RCC 7860 (cell line): ENCODE measurements at regions not wholly inside any gene's neighbourhood (a gene's known extent, or its start where the extent isn't known, plus 50 kb on each side); places are given as distances from the start of the nearest gene placed in this dataset.

ENCODE experiments used
- DNase-seq: peaks from one replicate; pipeline ENCODE4 v3.0.0-alpha.2; 2015; ENCODE audit warnings: low spot score
- FAIRE-seq: peaks from 2 replicates; lab custom pipeline; 2012; peaks lifted over from hg19 to GRCh38; lab: Jason Lieb, UNC

GRCh38 chr21:41037212-41037611, 130.7 kb upstream of the BACE2 start:
- FAIRE-seq, result no peak
- DNase-seq, result no peak

- no peak for DNase-seq
- no peak for FAIRE-seq
Measured at GRCh38 chr21:41037936-41038335, 130.0 kb upstream of the BACE2 start.

DNA sequence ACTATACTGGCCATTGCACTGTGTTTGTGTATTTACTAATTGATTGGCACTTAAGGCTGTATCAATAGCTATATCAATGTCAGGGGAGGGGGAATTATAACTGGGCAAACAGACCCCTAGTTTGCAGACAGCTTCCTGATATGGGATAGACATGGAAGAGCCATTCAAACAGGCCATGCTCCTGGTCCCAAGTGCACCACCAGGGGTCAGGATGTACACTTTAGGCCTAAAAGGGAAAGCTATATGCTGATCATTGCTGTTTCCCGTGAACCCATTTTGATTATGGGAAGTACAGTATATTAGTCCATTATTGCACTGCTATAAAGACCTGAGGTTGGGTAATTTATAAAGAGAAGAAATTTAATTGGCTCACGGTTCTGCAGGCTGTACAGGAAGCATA, 124.9 kb upstream of the BACE2 start:
- FAIRE-seq, result no peak
- DNase-seq, result no peak

GRCh38 chr21:41045534-41046268, 122.3 kb upstream of the BACE2 start:
- FAIRE-seq, result no peak
- DNase-seq, result no peak

GRCh38 chr21:41048145-41048544, 119.8 kb upstream of the BACE2 start:
- DNase-seq (no peak), FAIRE-seq (no peak)

- DNase-seq (no peak), FAIRE-seq (no peak)
Measured at GRCh38 chr21:41048623-41049022, 119.3 kb upstream of the BACE2 start.

DNA sequence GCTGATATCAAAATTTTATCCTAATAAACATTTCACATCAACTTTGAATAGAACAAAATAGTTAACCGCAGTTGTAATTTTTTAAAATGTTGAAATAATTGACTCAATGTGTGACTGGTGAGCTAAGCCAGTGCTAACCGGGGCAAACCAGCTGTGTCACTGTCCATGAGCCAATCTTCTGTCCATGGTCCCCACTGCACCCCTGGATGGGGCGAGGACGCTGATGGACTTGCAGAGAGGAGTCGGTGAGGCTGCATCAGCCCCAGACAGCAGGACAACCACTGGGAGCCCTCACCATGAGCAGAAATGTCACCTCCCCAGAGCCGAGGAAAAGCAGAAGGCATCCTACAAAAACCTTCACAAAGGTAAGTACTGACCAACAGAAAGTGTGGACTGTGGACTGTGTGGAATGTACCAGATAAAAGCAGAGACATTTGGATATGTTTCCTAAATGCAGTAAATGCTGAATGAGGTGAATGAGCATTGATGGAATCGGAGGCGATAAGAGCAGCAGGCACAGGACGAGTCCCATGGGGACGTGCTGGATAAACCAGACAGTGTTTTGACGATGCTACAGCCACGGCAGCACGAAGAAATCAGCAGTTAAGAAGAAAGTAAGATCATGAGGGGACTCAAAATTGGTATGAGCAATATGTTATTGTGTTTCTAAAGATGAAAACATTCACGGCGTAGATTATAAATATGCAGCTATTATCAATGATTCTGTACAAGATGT, 115.0 kb upstream of the BACE2 start:
- no peak for FAIRE-seq
- DNase-seq, result no peak

DNA sequence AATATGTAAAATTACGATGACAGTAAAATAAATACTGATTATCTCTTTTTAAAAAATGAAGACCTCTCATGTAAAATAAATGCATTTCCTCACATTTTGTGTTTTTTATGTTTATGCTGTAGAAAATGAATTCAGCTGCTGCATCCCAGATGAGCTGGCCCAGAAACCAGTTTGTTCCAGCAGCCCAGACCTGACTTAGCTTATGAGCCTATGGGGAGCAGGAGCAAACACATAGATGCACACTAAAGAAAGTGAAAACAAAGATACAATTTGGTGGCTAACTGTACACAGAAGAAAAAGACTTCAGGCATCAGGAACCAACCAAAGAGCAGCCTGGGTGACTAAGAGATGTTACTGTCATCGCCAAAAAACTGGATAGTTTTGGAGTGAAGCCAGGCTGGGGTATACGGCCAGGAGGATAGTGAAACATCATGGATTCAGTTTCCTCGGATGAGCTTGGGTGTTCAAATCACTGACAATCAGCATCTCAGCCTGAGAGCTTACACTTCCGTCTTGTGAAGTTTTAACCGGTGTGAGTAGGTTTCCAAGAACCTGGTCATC, 113.9 kb upstream of the BACE2 start:
- FAIRE-seq (no peak), DNase-seq (no peak)

GRCh38 chr21:41055266-41055665, 112.7 kb upstream of the BACE2 start:
- FAIRE-seq (no peak), DNase-seq (no peak)

DNA sequence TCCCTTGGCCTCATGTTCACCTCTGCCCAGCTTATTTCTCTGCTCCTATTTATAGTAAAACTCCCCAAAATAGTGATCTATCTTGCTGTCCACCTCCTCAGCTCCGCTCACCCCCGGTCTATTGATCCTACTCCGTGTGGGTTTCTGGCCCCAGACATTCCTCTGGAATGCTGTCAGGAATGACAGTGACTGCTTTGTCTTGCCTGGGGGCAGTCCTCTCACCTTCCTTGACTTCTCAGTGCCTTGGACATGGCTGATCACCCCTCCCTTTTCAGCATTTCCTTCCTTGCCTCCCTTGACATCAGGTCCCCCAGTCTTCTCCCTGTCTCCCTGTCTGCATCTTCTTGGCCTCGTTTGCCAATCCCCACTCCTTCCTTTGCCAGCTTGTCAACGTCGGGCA, 108.1 kb upstream of the BACE2 start:
- no peak for DNase-seq
- no peak for FAIRE-seq

- DNase-seq, result no peak
- FAIRE-seq, result no peak
Measured at GRCh38 chr21:41061701-41062100, 106.3 kb upstream of the BACE2 start.

DNA sequence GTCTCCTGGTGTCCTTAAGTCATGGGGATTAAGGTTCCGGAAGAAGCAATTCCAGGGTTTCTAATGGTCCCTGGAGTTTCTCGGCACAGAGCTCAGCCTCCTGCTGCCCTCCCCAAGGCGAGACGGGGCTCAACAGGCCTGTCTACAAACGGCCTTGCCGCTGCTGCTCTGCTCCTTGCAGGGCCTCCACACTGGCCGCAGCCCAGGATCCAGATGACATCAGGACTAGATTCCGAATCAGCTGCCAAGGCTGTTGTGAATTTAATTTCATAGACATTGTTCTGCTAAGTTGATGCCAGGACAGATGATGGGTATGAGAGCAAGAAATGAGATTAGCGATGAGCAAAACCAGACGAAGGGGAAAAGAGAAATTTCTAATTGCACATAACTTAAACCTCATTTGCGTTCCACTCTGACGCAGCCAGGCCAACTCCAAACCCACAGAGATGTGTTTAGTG, 103.6 kb upstream of the BACE2 start:
- FAIRE-seq (no peak), DNase-seq (no peak)

DNA sequence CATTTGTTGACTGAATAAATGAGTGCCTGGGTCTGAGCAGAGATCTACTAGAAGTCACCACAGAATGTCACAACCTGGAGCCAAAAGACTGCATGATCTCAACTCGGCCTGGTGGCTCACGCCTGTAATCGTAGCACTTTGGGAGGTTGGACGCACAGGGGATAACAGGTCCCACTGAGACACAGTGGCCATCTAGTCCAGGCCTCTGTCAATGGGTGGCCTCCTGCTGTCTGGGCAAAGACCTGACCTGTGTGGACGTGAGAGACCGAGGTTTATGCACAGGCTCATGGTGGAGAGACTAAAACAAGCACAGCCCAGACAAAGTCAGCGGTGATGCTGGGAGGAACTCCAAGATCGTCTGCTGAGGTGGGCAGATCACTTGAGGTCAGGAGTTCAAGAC, 103.0 kb upstream of the BACE2 start:
- no peak for DNase-seq
- FAIRE-seq, result no peak

DNA sequence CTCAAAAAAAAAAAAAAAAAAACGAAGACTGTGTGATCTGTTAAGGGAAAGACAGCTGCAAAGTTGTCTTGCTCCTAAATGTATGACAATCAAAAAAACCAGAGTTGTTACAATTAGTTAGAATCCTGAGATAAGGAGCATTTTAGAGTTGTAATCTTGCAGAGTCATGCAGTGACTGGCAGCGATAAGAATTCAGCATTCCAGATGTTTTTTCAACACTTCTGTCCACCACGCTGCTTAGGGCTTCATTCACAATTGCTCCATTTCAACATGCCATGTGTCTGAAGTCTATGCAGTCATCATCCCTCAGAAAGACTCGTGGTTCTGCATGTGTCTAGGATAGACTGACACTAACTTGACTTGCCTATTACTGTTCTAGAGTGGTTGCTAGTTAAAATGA, 102.4 kb upstream of the BACE2 start:
- DNase-seq (no peak), FAIRE-seq (no peak)

DNA sequence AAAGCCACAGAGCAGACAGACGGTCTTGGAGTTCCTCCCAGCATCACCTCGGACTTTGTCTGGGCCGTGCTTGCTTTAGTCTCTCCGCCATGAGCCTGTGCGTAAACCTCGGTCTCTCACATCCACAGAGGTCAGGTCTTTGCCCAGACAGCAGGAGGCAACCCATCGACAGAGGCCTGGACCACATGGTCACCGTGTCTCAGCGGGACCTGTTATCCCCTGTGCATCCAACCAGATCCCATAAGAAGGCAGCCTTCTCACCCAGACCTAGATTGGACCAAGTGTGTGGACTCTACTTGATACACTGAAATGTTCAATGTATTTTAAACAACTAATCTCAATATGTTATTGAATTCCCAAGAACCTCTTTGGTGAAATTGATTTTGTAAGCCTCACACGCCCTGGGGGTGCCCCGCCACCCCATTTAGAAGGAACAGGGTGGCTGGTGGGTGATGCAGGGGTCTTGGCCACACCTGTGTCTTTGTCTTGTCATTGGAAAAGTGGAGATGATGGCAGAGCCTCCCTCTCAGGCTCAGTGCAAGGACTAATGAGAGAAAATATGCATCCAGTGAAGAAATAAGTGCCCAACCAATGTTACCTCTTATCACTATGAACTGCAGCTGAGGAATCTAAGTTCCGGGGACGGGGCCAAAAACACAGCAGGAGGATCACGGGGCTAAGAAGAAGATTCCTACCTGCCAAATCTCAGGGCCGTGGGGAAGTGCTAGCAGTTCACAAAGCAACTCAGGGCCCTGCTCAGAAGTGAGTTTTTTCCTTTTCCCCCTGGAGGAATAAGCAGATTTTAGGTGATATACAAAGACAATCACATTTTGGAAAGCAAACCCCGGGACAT, 101.6 kb upstream of the BACE2 start:
- no peak for FAIRE-seq
- no peak for DNase-seq

DNA sequence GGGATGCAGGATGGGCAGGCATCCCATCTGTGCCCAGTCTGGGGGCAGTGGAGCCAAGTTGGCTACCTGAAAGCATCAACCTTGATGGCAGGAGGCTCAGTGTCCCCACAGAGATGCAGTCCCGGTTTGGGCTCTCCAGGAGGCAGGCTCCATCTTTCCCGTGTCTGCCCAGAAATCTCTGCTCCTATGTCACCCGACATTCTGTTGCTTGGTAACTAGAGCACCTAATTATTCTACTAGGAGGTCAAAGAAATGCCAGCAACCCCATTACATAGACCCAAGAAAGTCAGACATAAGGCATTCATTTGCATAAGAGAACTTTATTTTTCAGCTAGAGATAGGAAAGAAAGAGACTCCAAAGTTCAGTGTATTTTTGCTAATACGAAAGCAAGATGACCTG, 100.3 kb upstream of the BACE2 start:
- DNase-seq (no peak), FAIRE-seq (no peak)

GRCh38 chr21:41068496-41068895, 99.5 kb upstream of the BACE2 start:
- DNase-seq (no peak), FAIRE-seq (no peak)

GRCh38 chr21:41068967-41069642, 98.9 kb upstream of the BACE2 start:
- DNase-seq, result peak; percentile 35
- no peak for FAIRE-seq

DNA sequence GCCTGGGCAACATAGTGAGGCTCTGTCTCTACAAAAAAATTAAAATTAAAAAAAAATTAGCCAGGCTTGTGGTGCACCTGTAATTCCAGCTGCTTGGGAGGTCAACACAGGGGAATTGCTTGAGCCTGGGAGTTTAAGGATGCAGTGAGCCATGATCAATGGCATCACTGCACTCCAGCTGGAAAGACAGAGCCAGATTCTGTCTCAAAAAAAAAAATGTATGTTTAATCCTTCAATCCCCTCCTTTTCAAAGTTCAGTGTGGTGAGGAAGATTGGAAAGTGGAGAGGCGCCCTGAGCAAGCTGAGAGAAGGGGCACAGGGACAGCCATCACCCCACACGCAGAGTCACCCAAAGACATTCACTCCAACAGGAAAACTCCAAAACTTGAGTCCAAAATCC, 97.7 kb upstream of the BACE2 start:
- DNase-seq (no peak), FAIRE-seq (no peak)

DNA sequence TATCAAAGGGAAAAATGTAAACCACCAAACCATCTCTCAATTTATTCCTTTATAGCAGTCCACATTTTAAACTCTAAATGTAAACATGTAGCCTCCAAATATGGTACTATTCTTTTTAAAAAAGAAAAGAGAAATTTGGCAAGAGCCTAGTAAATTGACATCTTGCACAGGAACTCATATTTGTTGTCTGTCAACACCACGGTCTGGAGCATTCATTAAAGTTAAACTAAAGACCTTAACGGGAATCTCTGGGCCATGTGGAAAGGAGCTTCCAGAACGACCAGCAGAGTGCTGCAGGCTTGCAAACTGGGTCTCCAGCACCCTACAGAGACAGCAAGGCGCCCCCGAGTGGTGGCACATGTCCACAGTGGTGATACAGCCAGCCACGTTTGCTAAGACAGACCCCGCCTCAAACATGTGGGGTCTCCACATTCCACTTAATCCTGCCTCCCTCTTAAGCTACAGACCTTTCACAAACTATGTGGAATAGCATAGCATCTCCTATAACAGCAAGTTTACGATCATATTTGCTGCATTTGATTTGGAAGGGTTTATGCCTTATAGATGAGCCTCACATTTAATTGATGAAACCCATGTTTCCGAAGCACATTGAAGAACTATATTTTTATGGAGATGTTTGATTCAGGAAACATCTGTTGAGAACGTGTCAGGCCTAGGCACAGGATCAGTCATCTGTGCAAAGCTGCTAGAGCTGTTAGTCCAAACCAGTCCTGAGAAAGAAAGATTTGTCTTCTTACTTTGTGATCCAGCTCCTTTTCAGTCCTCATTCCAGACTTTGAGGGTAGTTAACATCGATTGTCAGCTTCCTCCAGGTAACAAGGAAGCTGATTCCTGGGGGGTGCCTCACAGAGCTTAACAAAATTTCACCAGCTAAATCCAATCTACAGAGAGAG, 96.4 kb upstream of the BACE2 start:
- DNase-seq (no peak), FAIRE-seq (no peak)
